Left renal cortex interstitium (tissue), 4 donors: ENCODE measurements at regions not wholly inside any gene's neighbourhood (a gene's known extent, or its start where the extent isn't known, plus 50 kb on each side); places are given as distances from the start of the nearest gene placed in this dataset.

Experiments
- DNase-seq, 4 donors: peaks; one replicate each; pipeline ENCODE4 v3.0.0-alpha.2; 2013; ENCODE audit warnings: low read depth in 4 of 4, low spot score in 2 of 4, missing footprints in 1 of 4

DNA sequence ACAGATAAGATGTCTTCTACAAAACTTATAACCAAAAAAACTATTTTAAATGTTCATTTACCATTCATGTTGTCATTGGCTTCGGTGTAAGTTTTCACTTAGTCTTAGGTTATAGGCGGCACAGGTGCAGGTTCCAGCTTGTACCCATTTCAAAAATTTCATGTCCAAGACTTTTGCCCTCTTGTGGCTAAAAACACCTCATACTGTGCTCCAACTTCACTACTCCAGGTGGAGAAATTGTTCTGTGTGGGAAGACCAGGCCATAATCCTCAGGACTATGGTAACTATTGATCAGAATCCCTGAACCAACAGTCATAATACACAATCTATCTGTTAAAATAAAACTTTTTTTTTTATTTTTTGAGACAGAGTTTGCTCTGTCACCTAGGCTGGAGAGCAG, 95.2 kb upstream of the ATP11B start:
- DNase-seq = no peak

DNA sequence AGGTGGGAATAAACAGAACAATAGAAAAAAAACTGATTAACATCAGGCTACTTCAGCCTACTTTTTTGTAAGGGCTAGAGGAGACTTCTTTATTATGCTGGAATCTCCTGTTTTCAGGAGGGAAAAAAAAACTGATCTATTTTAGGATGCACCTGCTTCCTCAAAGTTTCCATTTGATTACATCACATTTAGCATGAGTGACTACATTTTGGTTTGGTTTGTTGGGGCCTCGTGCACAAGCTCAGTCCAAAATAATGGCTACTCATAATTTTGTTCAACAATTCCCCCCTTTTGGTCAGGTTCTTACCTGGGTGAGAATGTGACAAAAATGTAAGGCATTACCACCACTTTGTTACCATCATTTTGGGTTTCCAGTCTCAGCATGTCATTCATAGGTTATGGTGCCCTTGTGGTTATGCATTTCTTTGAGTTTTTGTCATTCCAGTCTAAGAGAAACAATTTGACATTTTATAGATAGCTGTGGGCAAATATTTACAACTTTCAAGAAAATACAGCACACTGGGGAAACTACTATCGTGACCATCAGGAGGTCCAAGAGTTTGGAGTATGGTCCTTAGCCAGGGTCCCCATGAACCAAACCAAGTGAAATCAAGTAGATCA, 93.6 kb upstream of the ATP11B start:
- no peak for DNase-seq

DNA sequence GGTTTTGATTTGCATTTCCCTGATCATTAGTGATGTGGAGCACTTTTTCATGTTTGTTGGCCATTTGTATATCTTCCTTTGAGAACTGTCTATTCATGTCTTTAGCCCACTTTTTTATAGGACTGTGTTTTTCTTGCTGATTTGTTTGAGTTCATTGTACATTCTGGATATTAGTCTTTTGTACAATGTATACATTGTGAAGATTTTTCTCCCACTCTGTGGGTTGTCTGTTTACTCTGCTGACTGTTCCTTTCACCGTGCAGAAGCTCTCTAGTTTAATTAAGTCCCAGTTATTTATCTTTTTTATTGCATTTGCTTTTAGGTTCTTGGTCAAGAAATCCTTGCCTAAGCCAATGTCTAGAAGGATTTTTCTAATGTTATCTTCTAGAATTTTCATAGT, 91.1 kb upstream of the ATP11B start:
- no peak for DNase-seq

DNA sequence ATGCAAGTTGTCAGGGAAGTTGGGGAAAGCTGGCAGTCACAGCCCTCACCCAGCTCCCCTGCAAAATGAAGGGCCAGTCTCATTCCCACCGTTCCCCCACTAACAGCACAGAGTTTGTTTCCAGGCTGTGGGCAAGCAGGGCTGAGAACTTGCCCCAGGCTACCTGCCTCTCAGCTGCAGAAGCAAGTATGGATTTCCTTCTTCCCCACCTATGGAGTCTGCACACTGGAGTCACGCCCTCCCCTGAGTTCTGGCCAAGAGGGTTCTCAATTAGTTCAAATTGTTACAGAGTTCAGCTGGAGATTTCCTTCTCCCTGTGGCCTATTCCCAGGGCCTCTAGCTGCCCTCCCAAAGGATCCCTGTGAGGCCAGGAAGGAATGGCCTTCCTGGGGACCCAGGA, 90.1 kb upstream of the ATP11B start:
- no peak for DNase-seq

DNA sequence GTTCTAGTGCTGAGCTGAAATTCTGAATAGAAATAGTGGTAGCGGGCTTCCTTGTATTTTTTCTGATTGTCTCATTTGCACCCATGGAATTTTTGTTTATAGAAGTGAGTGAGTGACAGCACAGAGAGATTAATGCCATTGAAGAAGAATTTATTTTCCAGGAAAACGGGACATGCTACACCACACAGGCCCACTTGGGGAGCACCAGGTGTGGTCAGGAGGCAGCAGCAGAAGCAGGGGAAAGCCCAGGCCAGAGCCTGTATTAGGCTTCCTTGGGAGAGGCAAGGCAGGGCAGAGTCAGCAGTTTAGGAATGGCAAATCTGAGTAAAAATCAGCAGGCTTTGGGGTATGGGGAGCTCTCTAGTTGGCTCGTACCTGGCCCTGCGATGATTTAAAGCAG, 88.4 kb upstream of the ATP11B start:
- DNase-seq = no peak

DNA sequence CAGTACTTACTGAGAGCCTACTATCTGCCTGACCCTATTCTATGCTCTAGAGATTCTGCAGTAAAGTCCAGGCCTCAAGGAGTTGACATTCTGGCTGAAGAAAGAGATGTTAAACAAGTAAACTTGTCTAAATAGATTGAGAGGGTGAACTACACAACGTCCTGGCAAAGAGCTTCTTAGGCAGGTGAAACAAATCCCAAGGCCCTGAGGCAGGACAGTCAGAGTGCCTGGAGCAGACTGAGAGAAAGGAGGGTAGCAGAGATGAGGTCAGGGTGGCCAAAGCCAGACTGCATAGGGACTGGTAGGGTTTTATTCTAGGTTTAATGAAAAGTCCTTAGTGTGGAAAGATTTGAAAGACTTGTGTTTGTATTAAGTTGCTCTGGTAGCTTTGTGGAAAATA, 84.5 kb upstream of the ATP11B start:
- DNase-seq = no peak

DNA sequence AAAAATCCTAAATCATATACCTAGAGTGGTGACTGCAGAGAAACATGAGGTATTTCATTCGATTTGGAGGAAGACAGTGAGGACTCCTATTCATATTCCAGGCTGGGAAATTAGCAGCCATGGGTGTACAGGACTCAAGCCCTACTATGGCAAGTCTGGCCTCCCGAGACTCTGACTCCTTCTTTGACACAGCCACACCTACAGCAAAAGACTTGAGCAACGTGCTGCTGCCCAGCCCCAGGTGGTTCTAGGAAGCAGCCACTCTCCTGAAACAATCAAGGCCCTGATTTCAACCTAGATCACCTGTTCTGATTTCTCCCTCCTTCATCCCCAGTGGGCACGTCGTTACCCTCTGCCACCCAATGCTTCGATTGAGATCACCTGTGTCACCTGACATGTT, 84.0 kb upstream of the ATP11B start:
- no peak for DNase-seq

DNA sequence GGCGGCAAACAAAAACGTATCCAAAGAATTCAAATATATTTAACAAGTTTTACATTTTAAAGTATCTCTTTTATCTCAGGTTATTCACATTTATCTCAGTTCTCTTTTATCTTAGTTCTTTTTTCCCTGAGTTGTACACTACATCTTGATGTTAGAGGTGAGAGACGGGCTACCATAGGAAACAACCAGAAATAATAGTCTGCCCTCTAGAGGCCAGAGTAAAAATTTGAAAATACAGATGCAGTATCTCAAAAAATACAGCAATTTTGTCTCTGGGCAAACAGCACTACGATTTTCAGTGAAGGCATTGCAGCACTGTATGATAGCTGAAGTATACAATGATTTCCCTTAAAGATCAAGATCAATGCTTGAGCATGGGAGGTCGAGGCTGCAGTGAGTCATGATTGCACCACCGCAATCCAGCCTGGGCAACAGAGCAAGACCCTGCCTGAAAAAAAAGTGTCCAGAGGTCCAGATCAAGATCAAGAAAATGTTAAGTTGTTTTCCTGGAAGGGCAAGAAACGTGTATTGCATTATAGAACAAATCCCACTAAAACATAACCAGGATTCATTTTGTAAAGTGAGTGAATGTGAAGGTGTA, 82.6 kb upstream of the ATP11B start:
- DNase-seq = no peak

DNA sequence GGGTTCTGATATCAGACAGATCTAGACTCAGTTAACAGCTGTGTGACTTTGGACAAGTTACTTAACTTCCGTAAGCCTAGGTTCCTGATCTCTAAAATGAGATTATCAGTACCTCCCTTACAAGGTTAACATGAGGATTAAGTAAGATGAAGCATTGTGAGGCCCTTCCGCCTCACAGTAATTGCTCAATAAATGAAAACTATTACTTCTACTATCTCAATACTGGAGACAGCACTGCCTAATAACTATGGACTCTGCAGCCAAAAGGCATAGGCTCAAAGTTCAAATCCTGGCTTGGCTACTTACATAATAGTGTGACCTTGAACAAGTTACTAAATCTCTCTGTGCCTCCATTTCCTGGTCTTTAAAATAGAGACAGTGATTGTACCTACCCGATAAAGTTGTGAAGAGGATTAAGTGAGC, 82.0 kb upstream of the ATP11B start:
- DNase-seq = no peak

DNA sequence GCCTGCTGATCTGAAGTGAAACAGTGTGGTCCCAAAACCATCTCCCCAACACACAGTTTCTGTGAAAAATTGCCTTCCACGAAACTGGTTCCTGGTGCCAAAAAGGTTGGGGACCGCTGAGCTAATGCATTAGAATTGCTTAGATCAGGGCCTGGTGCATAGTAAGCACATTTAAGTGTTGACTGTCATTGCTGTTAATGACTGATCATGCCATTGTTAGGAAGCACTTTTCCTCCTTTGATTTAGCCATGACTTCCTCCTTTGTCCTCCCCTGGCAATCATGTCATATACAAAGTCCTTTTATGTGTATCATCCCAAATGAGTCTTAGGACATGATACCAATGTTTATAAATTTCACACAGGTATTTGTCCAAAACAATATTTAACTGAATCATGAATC, 81.5 kb upstream of the ATP11B start:
- no peak for DNase-seq

DNA sequence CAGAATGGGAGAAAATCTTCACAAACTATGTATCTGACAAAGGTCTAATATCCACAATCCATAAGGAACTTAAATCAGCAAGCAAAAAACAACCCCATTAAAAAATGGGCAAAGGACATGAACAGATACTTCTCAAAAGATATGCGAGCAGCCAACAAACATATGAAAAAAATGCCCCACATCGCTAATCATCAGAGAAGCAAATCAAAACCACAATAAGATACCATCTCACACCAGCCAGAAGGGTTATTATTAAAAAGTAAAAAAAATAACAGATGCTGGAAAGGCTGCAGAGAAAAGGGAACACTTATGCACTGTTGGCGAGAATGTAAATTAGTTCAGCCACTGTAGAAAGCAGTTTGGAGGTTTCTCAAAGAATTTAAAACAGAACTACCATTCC, 80.2 kb upstream of the ATP11B start:
- no peak for DNase-seq

DNA sequence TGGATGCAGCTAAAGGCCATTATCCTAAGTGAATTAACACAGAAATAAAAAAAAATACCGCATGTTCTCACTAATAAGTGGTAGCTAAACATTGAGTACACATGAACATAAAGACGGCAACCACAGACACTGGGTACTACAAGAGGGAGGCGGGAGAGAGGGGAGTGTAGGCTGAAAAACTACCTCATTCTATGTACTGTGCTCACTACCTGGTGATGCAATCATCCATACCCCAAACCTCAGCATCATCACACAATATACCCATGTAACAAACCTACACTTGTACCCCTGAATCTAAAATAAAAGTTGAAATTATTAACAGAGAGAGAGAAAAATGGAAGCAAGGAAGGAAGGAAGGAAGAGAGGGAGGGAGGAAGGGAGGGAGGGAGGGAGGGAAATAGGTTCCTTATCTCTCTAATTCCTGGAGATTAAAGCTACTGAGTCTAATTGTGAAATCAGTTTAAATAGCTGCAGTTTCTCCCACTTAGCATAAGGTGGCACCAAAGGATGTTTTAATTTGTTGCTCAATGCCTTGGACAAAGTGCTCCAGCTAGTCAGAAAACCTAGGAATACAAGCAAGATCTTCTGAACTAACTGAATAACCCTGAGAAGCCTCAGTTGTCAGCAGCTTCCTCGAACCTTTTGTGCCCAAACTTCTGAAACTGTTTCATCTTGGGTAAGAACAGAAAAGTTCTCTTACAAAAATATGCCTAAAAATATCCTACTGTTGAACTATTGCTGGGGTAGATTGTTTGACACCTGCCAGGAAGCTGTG, 79.4 kb upstream of the ATP11B start:
- DNase-seq = no peak

DNA sequence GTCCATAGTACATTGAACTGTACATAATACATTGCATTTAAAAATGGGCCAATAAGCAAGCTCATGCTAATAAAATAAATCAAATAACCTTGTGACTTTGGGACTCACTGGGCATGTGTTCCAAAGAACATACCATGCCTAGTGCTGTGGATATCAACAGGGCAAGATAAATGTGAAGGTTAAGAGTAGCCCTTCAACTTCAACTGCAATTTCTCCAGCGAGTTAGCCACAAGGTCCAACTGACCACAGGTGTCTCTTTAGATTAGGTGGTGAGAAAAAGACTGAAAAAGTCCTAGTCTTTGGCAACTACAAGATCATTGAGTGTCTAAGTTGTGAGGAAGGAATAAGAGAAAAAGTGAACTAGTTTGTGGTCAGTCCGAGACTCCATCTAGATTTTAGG, 78.3 kb upstream of the ATP11B start:
- no peak for DNase-seq

DNA sequence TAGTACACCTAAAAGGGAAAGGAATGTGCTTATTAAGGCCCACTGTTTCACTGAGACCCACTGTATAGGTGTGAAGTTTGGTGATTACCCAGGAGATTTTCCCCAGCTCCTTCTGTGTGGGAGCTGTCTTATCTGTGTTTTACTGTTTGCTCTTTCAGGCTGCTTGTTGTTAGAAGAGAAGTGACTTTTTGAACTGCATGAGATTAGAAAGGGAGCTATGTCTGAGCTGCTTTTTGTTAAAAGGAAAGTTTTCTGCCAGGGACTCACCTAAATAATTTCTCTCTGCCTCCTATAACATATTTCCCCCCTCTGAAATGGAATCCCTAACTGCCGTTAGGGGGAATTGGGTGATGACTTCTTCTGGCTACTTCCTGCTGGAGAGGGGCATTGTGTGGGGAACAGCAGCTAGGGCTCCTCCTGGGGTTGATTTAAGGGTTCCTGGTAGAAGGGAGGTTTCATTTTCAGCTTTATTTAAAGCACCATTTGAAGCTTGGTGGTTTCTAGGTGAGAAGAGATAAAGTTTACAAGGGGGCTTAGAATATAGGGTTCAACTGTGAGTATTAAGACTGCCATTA, 77.1 kb upstream of the ATP11B start:
- DNase-seq = no peak

DNA sequence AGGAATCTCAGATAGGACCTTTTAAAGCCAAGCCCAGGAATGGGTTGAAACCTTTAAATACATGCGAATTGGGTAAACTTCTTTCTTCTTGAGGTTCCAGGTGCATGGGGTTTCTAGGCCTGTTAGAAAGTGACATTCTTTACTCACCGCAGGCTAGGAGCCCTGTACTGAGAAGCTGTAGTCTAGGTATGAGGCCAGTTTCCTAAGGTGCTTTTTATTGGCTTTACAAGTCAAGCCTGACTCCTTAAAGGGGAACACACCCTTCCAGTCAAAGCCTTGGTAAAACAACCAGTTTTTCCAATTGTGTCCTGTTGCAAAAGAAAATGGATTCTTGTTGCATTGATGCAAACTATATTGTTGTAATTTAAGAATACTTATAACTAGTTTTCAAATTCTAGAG, 76.1 kb upstream of the ATP11B start:
- no peak for DNase-seq

DNA sequence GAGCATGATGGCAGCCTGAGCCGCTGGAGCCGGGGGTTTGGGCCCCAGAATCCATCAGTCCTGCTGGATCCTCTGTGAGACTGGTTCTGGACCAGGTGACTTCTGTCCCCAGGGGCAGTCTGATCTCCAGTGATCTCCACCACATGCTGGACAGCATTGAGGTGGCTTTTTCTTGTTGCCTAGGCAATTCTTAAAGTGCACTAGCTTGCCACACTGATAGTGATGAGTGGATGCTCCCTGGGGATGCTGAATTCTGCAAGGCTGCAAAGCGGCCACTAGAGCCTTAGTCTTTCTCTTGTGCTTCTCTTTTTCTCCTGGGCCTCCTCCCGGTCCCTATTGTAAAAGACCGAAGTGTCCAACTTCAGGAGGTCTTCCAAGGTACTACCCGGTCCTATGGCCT, 70.4 kb upstream of the ATP11B start:
- no peak for DNase-seq

DNA sequence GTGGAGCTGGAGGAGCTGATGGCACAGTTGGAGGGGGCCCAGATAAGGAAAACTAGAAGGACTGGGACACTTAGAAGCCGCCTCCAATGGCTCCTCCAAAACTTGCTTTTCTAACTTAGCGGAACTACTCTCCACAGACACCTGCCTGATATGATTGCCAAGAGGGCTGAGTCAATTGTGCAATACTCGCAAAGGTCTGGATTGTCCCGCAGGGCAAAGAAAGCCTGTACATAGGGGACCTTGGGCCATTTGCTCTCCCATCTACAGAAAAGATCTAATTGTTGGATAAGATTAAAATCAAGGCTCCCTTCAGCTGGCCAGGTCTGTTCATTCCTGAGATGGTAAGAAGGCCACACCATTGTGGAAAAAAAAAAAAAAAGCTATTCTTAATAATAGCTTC, 69.7 kb upstream of the ATP11B start:
- DNase-seq = no peak

DNA sequence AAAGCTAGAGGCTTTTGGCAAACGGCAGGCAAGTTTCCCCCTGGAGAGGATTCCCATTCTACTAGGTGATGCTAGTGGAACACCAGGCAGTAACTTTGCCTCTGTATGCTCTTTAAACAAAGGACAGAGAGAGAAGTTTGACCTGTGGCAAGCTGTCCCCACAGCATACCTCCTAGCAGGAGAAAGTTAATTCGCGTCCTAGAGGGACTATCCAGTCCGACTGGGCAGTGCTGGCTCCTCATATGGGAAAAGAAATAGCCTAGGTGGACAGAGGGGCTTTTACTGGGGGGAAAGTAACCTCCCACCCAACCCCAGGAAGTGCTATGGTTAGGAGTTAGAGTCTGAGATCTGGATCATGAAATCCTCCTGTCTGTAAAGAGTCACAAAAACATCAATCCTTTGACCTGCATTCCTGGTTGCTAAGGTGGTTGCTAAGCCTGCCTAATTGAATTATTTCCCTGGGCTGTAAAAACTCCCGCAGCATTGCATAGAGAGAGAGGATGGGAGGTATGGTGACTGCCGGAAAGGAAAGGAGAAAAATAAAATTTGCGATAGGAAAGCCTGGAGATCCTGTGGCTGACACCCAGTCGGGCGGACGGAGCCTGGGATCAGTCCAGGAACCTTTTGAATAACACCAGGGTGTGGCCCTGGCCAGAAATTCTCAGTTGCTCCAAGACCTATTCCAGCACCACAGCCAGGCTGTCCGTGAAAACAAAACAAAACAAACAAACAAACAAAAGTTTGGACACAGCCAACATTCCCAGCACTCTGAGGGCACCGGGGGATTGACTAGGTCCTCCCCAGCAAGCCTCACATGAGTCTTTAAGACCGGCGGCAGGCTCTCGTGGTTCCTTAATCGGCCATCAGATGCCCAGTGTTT, 67.7 kb upstream of the ATP11B start:
- peak in 1 of 4 donors; percentile 76 for DNase-seq

DNA sequence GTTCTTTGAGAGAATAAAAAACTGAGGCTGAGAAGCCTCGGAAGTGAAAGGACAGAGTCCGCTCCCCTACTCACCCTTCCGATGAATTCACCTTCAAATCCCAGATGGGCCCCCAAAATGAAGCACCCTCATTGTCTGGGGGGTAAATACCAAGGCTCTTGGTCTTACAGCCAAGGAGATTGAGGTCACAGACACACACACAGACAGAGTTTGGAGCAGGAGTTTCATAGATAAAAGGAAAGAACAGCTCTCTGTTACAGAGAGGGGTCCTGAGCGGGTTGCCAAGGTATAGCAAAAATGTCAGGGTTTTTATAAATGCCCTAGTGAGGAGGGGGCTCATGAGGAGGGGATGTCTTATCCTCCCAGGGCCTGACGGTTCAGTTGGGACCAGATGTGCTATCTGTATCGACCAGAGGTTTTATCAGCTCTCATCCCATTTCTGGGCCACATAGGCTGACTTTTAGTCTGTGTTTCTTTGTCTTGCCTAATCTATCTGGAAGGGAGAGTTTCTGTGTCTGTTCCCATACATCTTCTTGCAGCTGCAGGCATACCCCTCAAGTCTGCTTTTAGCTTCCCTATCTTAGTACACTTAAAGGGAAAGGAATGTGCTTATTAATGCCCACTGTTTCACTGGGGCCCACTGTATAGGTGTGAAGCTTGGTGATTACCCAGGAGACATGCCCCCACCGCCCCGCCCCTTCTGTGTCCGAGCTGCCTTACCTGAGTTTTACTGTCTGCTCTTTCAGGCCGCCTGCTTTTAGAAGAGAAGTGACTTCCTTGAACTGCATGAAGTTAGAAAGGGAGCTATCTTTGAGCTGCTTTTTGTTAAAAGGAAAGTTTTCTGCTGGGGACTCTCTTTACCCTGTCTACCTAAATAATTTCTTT, 66.8 kb upstream of the ATP11B start:
- no peak for DNase-seq

DNA sequence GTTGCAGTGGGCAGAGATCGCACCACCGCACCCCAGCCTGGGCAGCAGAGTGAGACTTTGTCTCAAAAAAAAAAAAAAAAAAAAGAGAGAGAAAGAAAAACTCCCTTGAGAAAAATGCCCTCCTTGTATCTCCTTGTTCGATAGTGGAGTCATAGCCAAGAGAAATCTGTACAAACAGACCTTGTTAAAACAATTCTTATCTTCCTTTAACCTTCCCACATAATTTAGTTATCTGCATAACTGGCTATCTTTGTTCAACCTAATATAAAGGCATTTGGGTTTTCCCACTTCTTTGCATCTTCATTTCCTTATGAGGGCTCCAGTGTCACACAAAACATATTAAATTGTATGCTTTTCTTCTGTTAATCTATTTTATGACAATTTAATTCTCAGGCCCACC, 65.1 kb upstream of the ATP11B start:
- no peak for DNase-seq
